NCI-H526 (cell line): ENCODE measurements at regions not wholly inside any gene's neighbourhood (a gene's known extent, or its start where the extent isn't known, plus 50 kb on each side); places are given as distances from the start of the nearest gene placed in this dataset.

ENCODE experiments used
- DNase-seq, 2 experiments: peaks; one replicate each; lab custom pipeline; 2025; lab: John Stamatoyannopoulos, UW

DNA sequence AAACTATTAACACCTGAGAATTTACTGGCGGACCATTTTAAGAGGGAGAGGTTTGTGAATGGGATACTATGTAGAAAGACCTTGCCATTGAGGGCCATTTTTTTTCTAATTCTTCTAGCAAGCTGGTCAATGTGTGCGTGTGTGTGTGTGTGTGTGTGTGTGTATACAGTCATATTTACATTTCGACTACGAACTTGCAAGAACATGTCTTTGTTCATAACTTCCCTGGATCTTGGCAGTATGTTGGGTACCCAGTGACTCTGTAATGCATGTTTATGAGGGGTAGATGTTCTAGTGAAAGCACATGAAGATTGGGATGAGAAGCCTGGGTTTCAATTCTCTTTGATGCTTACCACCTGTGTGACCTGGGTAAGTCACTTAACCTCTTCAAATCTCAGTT is 133.6 kb downstream of the UBE2E3 start:
- no peak for DNase-seq

DNA sequence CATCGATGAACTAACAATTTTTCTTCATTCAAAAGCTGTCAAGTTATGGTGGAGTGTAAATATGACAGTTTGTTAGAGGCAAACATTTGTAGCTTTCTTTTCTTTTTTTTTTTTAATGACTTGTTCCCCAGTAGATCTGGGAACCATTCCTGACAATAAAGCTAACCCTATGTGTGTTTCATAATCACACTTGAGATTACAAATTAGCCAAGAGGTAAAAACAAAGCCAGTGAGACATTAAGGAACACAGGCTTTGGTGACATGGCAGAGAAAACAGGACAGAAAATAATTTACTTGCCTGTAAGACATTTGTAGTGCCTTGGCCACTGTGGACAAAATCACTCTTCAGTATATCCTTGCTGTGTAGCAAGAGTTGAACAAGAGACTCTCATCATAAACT is 135.9 kb downstream of the UBE2E3 start:
- no peak for DNase-seq

DNA sequence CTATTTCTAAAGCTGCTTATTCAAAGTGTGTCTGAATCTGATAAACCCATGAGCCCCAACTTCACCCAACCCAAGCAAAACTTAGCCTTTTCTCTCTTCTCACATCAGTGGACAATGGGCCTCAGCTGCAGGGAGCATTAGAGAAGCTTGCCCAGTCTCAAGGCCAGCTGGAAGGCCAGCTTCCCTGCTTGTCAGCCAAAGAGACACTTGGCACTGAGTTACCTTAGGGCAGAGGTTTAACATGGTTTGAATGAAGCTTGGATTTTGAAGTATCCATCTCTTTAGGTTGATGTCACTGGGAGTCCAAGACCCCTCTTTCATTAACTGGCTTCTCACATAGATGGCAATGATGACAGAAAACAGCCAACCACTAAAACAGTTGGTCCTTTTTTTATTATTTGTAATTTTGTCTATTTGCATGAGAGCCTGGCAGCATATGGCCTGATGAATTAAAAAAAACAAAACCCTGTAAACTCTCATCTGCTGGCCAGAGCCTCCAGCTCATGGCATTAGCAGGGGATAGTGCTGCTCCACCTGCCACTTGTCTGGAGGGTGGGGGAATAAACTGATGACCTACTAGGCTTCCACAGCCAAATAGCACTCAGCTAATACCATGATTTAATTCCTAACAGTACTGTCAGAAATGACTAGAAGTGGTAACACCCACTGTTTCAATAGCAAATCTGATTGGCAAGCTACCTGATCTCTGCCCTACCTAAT is 137.0 kb downstream of the UBE2E3 start:
- no peak for DNase-seq

DNA sequence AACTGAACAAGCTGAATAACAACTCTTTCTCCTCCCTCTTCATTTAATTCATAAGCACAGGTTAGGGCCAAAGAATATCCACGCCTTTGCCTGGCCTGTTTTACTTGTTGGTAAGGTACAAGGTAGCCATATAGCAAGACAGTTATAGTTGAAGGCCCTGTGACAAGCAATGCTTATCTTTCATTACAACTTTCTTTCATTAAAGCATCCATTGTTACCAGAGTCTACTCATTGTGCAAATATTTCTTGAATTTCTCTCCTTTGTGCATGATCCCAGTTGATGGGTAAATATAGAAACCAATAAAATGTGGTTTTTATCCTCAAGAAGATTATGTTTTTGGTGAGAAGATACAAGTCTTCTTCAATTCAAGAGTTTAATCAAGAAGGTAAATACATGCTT is 140.2 kb downstream of the UBE2E3 start:
- DNase-seq = no peak

DNA sequence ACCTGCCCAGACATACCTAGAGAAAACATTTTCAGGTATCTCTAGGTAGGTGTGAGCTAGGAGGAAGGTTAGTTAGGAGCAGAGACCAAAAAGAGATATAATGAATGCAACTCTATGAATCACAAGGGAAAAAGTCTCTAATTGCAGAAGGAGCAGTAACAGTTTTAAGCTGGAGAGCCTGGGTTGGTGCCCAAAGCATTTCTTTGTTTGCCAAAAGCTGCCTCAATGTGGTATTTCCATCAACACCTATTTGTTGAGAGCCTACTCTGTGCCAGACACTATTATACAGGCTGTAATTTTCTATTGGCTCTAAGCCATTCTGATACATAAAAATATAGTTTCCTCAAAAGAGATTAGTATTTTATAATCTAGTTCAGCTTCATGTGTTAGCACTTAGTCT is 141.6 kb downstream of the UBE2E3 start:
- no peak for DNase-seq

DNA sequence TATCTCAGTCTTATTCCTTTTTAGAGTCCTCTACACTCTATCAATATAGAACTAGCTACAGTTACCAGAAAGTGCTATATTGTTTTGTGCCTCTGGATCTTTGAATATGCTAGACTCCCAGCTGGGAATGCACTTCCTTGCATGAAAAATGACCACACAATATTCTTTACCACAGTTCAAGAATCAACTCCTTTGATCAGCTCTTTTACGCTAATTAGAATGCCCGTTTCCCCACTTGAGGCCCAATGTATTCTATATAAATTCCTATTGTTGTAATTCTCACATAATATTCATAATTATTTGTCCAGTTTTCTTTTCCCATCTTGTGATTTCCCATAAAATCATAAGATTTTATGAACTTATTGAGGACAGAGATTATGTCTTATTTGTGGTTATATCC is 142.2 kb downstream of the UBE2E3 start:
- DNase-seq = no peak

DNA sequence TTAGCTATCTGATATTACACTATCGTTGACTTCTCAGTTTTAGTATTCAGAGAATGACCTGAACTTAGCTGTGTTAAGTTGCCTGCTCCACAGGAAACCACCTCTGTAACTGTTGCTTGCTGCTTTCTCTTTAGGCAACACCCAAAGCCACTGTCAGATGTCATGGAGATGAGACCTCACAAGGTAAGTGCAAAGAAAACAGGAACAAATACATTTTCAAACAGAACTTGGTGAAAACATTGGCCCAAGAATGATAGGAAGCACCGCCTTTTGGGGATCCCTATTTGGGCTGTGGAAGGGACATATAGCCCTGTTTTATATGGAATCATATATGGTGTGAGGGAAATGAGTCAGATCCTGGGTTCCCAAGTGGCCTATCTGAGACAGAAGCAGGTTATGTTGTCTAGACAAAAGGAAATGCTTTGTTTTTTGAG is 143.4 kb downstream of the UBE2E3 start:
- no peak for DNase-seq

DNA sequence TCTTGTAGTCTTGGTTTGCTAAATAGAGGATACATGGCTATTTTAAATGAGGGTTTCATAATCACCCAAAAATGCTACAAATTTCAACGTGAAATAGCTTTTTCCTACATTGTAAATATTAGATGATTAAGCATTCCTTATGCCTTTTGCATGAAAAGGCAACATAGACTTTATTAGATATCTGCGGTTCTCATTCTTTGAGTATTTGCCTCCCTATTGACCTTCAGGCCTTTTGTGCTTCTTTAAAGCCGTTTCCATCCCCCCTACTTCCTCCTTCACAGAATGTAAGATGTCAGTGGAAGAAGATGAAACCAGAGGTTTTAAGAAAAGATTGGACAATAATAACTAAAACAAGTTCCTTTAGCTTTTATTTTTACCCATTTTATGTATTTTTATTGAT is 144.1 kb downstream of the UBE2E3 start:
- DNase-seq = no peak

DNA sequence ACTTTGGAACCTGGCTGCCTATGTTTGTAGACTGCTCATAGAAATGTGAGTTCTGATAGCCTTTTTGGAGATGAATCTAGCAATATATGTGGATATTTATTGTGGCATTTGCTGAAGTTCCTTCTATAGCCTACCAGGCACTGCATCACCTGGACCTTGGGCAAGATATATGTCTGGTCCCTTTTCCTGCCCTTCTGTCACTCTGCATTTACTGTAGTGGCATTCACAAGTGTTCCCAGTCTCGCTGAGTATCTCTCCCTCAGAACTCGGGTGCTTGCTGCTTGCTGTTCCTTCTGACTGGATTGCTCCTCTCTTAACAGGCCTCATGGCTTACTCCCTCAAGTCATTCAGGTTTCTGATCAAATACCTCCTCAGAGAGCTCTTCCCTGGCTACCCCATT is 145.0 kb downstream of the UBE2E3 start:
- no peak for DNase-seq

DNA sequence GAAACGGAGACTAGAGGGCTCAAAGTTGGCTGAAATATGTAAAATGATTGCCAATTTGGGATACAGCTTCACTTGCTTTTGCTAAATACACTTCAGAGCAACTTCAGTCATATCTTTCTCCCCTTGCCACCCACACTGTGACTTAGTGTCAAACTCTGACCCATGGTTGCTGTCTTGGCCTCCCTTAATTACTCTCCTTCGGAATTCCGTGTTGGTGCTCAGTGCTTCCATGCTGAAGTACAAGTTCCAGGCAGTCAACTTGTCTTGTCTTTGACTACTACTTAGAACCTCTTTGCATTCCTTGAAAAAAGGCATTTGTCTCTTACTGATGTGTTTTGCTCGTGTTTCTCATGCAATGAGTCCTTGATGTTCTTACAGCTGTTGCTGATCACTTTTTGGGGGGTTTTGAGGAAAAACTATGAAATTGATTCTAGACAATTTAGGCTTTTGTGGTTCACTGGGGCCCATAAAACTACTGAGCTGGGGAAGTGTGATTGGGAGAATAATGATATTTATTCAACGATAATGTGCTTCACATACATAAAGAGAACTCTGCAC is 146.0 kb downstream of the UBE2E3 start:
- DNase-seq = no peak

DNA sequence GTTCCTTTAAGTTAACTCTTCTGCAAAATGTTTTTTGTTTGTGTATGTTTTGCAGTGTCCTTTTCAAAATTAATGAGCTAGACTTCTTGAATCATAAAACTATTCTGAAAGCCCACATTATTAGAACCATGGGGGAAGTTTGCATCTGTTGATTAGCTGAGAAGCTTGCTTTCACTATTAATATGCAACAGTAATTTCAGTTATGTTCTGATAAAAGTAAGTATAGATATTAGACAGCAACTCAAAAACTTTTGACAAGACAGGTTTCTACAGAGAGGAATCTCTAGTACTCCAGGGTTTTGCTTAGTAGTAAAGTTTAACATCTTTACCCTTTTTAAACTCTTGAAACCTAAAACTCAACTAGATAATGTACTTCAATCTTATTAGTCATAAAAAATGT is 147.8 kb downstream of the UBE2E3 start:
- DNase-seq = no peak

DNA sequence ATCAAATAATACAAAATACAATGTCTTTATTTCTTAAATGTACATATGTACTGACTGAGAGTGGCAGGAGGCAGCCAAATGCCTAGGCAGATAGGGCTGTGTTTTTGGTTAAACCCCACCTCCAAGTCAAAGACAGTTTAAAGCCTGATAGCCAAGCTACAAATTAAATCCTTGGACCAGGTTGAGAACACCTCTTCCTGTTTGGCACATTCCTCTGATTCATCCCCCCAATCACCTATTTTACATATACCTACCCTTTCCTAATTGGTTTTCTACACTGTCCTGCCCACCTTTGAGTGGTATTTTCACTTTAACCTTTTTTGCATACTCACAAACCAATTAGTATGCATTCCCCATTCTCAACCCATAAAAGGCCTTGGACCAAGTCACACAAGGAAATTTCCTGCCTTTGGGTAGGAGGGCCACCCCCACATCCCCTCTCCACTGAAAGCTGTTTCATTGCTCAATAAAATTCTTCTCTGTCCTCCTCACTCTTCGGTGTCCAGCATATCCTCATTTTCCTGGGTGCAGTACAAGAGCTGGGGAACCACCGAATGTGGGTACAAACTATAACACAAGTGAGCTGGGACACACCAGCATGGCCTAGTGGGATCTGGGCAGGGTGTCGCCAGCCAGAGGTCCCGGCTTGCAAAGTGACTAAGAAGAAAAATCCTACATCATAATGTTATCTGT is 149.1 kb downstream of the UBE2E3 start:
- no peak for DNase-seq

DNA sequence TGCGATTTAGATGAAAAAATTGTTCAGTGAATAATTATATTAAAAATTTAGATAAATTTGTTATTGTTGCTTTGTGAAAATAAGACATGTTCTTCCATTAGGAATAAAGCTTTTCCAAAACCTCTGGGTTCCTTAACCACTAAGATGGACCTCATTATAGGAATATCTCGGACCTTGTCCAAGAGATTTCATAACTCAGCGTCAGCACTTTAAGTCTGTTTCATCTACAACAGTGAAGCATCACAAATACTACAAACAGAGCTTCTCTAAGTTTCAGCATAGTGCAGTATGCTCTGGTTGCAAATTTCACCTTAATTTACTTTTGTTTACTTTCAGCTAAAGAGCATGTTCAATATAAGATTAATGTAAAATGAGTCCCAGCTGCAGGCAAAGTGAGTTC is 150.3 kb downstream of the UBE2E3 start:
- DNase-seq = peak in 1 of 2 experiments; percentile 5

DNA sequence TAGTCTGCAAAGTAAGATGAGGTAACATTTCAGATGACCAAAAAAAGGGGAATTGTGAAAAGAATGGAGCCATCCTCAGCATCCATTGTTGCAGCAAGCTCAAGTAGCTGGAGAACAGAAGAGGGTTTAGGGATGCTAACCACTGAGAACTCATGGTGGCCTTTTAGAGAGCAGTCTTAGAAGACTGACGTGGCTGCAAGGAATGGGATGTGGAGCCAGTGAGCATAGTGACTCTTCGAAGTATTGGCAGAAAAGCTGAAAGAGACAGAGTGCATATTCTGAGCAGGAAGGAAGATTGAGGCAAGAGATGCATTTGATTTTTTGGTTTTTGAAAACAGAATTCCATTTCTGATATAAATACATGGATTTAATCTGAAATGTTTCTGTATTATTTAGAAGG is 151.2 kb downstream of the UBE2E3 start:
- DNase-seq = no peak

DNA sequence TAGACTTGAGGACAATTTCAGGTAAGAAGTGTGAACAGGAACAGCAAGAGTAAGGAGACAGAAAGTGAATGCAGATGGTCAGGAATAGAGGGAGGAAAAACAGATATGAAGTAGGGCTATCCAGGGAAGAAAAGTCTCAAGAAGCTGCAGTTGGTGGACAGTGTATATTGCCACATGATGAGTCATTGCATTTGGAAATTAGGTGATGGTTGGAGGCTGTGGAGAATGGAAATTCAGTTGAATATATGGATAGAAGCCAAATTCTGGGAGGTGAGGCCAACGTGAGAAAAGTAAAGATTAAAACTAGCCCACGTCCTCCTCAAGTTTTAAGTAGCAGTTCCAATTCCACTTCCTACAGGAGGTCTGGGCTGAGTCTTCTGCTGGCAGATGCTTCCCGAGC is 158.4 kb downstream of the UBE2E3 start:
- DNase-seq = no peak

DNA sequence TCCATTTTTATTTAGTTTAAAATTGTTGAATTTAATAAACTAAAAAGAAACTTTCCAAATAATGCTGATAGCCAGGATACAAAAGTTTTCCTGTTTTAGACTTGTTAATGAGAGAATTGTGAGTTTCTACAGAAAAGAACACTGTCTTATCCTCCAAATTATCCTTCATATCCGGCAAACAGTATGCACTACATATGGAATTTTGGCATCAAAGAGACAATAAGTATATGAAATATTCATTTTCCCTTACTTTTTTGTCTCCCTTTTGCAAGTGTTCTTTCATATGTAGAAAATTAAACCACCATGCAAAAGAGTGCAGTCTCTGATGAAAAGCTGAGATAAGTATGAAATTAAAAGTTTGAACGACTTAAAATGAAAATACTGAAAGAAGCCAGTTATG is 159.4 kb downstream of the UBE2E3 start:
- no peak for DNase-seq

DNA sequence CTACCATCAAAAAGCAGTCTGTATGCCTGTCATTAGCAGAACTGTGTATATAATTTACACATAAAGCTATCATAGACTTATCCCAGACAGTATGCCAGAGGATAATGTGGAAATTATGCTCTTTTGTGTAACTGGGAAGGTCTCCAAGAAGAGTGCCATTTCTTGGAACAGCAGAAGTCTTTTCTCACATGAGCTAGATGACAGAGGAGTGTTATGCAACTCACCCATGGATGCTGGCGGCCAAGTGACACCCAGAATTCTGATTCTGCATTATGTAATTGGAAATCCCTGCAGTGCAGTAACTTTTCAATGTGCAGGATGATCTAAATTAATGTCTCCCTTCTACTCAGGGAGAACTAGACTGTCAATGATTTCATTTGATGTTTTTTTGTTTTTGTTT is 160.0 kb downstream of the UBE2E3 start:
- no peak for DNase-seq

DNA sequence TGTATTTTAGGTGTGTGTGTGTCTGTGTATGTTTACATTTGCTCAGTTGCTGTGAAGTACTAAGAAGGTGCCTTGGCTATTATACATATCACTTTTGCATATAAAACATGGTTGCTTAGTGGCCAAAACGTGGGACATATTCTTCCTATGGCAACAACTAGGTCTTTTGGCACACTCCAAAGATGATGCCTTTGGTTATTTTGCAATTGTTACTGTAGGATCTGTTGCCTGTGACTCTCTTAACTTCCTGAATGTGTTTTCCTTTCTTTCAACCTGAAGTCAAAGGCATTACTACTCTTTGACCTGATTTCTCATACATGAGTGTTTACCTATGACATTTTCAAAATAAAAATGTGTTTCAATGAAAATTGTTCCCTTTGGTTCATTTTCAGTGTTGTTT is 160.5 kb downstream of the UBE2E3 start:
- DNase-seq = no peak

DNA sequence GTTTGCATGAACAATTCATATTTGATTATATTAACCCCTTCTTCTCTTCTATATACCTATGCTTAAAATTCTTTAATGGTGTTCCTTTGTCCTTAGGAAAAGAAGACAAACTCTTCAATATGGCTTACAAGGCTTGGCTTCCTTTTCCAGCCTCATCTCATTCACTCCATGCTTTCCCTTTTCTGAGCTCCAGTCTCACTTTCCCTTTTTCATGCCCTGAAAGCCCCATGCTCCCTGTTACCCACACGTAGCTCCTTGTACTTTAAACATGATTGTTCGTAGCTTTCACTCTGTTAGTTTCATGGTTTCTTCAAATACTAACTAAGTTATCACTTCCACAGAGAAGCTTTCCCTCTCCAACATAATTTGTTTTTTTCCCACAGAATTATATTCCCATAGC is 161.3 kb downstream of the UBE2E3 start:
- no peak for DNase-seq

DNA sequence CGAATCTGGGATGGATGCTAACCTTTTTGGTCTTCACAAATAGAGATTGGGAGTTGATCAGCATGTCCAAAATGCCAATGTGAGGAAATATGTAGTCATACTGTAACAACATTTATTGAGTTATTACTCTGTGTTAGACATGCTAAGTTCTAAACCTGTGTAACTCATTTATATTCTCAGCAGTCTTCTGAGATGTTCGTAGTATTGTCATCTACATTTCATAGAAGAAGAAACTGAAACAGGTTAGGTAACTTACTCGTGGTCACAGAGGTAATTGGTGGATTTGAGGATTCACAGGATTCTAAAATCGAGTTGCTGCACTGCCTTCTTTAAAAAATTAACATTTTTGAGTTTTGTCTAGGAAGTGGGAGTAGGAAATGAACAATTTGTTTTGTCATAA is 162.1 kb downstream of the UBE2E3 start:
- DNase-seq = no peak

DNA sequence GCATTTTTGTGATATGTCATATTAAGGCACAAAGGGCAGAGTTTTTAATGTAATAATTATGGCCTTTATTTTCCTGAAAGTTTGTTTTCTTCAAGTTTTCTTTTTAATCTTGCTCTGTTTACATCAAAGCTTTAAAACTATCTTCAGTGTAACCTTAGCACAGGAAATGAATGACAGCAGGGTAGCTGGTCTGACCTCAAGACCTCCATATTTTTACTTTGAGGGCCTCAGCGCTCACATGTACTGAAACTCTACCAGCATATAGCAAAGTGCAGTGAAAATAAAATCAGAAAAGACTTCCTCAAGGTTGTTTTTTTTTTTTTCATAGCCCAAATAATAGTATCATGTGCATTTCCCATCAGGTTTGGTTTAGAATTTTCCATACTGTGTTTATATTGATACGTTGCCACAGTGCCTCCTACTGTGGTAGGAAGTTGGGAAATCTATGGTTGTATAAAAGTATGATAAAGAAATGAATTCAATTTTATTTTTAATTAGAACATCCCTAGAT is 163.4 kb downstream of the UBE2E3 start:
- DNase-seq = no peak

DNA sequence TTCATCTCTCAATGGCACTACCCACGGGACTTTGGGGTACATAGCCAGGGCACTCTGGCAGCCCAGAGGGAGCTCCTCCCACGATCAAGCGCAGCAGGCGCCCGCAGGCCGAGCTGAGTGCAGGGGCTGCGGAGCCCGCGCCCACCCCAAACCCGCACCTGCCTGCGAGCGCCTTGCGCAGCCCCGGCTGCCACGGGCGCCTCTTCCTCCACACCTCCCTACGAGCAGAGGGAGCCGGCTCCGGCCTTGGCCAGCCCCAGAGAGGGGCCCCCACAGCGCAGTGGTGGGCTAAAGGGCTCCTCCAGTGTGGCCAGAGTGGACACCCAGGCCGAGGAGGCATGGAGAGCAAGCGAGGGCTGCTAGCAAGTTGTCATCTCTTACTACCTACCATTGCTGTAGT is 165.2 kb downstream of the UBE2E3 start:
- no peak for DNase-seq

DNA sequence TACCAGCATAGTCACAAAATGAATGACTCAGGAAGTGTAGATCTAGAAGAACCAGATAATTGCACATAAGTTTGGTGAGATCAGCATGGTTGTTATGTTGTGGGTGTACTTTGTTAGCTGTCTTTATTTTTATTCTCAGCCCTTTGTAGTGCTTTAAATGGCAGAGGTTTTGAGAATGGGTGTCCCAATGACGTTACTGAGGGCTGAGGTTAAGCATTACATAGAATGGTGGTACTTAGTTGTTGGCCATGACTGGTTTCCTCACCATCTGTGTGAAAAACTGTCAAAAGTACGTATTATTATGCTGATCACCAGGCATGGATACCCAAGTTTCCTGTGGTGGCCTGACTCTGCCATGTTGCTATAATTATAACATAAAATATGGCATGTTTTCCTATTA is 165.8 kb downstream of the UBE2E3 start:
- no peak for DNase-seq
